ENCODE measurements at regions not wholly inside any gene's neighbourhood (a gene's known extent, or its start where the extent isn't known, plus 50 kb on each side); places are given as distances from the start of the nearest gene placed in this dataset.

GRCh38 chr10:91354166-91355075, 55.7 kb upstream of the HECTD2 start:
- TF ChIP-seq CTCF (IDR thresholded peaks at IDR 0.05) (no peak), NR2C2 (CRISPR knock-in tag; IDR thresholded peaks at IDR 0.05) (no peak), ZBTB43 (CRISPR knock-in tag; IDR thresholded peaks at IDR 0.05) (no peak)

All from WTC11 (cell line).